DND-41 (cell line): ENCODE measurements at regions not wholly inside any gene's neighbourhood (a gene's known extent, or its start where the extent isn't known, plus 50 kb on each side); places are given as distances from the start of the nearest gene placed in this dataset.

ENCODE experiments used
- ATAC-seq: fragments of 200-7000 bp; cut with Tn5 transposase; 3 replicates; pipeline ENCODE4 v1.9.1; 2021; ENCODE audit warnings: low read depth; ENCODE audit not compliant: insufficient read depth
- DNase-seq: peaks from one replicate; pipeline ENCODE4 v3.0.0-alpha.2; 2020
- H2AFZ ChIP-seq: 2 replicates; pipeline ENCODE4 v1.6.0; 2012; ENCODE audit warnings: low read depth, low read length
- H3K27ac ChIP-seq: 2 replicates; pipeline ENCODE4 v1.5.1; 2012; ENCODE audit warnings: low read length, inconsistent platforms
- H3K27me3 ChIP-seq: fragments of 200-600 bp; sonication (generic); 2 replicates; pipeline ENCODE4 v1.6.0; 2012; ENCODE audit warnings: low read length, mild to moderate bottlenecking, inconsistent platforms; ENCODE audit not compliant: insufficient read depth, poor library complexity
- H3K36me3 ChIP-seq: 2 replicates; pipeline ENCODE4 v1.5.1; 2012; ENCODE audit warnings: low read length, inconsistent platforms; ENCODE audit not compliant: insufficient read depth
- H3K4me1 ChIP-seq: 2 replicates; pipeline ENCODE4 v1.5.1; 2012; ENCODE audit warnings: mild to moderate bottlenecking, low read length; ENCODE audit not compliant: insufficient read depth
- H3K4me2 ChIP-seq: 2 replicates; pipeline ENCODE4 v1.6.0; 2012; ENCODE audit warnings: mild to moderate bottlenecking, moderate library complexity, low read length, inconsistent platforms; ENCODE audit not compliant: insufficient read depth
- H3K4me3 ChIP-seq, 2 experiments: fragments of 200-600 bp in 1 of 2; shearing (Covaris generic) in 1 of 2; 2 replicates each; pipeline ENCODE4 v1.5.1; 2012 to 2016; ENCODE audit warnings: inconsistent platforms in 2 of 2, low read length in 2 of 2, mild to moderate bottlenecking in 2 of 2, low read depth in 1 of 2, moderate library complexity in 1 of 2
- H3K79me2 ChIP-seq: 2 replicates; pipeline ENCODE4 v1.6.0; 2012; ENCODE audit warnings: low read length, inconsistent platforms; ENCODE audit not compliant: insufficient read depth
- H3K9ac ChIP-seq: 2 replicates; pipeline ENCODE4 v1.6.0; 2012; ENCODE audit warnings: low read depth, mild to moderate bottlenecking, inconsistent platforms, low read length, moderate library complexity
- H3K9me3 ChIP-seq: 2 replicates; pipeline ENCODE4 v1.5.1; 2012; ENCODE audit warnings: low read length, moderate library complexity, mild to moderate bottlenecking, inconsistent platforms; ENCODE audit not compliant: insufficient read depth, severe bottlenecking
- H4K20me1 ChIP-seq: 2 replicates; pipeline ENCODE4 v1.6.0; 2012; ENCODE audit warnings: low read length; ENCODE audit not compliant: insufficient read depth
- CTCF ChIP-seq: IDR thresholded peaks from 2 replicates; pipeline ENCODE4 v1.5.1; 2012; ENCODE audit warnings: borderline replicate concordance, low read length, moderate library complexity, mild to moderate bottlenecking; ENCODE audit not compliant: poor library complexity, severe bottlenecking; ENCODE audit errors: extremely low read depth
- EZH2 ChIP-seq: IDR thresholded peaks from 3 replicates; pipeline ENCODE4 v1.6.1; 2012; ENCODE audit warnings: borderline replicate concordance, low read depth, mild to moderate bottlenecking, moderate library complexity, low read length, inconsistent platforms; ENCODE audit not compliant: severe bottlenecking

- Histone ChIP-seq H3K9ac (no peak overlapping the region), H4K20me1 (no peaks in the 10 kb centered on the region), H3K36me3 (no peaks in the 10 kb centered on the region), H3K9me3 (peaks cover 8% of the 10 kb centered on the region), H3K4me2 (no peak overlapping the region), H3K79me2 (no peaks in the 10 kb centered on the region), H3K4me3 (no peak overlapping the region), H2AFZ (0 out of 2 replicates have a peak overlapping the region, but pooled peaks have one; percentile 12), H3K27me3 (no peaks in the 10 kb centered on the region), H3K4me1 (peaks cover 16% of the 10 kb centered on the region), H3K27ac (peak overlapping the region; percentile 34)
- DNase-seq (peak; percentile 80), ATAC-seq (peak; percentile 94)
- TF ChIP-seq CTCF (peak; percentile 80), EZH2 (no peak)
These were observed 195.2 kb upstream of the DPPA4 start for GRCh38 chr3:109532257-109533216.

- Histone ChIP-seq H4K20me1 (no peaks in the 10 kb centered on the region), H3K9ac (peak overlapping the region; percentile 27; the same call in 1 of the 2 replicates), H3K36me3 (no peaks in the 10 kb centered on the region), H3K9me3 (peaks cover 8% of the 10 kb centered on the region), H3K27me3 (no peaks in the 10 kb centered on the region), H3K4me1 (peaks cover 47% of the 10 kb centered on the region), H3K27ac (peak overlapping the region; percentile 69), H3K79me2 (no peaks in the 10 kb centered on the region), H2AFZ (peak overlapping the region; percentile 46; the same call in 1 of the 2 replicates), H3K4me2 (no peak overlapping the region), H3K4me3 (no peak overlapping the region)
- DNase-seq, result peak; percentile 24
- peak; percentile 71 for ATAC-seq
- TF ChIP-seq CTCF (no peak), EZH2 (no peak)
These were observed 208.4 kb upstream of the DPPA4 start for GRCh38 chr3:109545746-109546145.

- H3K79me2 ChIP-seq, result no peaks in the 10 kb centered on the region
- TF ChIP-seq EZH2 (no peak), CTCF (no peak)
- H4K20me1 ChIP-seq, result no peaks in the 10 kb centered on the region
- H3K9me3 ChIP-seq, result peaks cover 3% of the 10 kb centered on the region
- H2AFZ ChIP-seq, result no peak overlapping the region
- H3K36me3 ChIP-seq, result no peaks in the 10 kb centered on the region
- no peak for DNase-seq
- H3K4me1 ChIP-seq, result peaks cover 52% of the 10 kb centered on the region
- H3K4me3 ChIP-seq, result no peak overlapping the region
- no peak overlapping the region for H3K4me2 ChIP-seq
- no peaks in the 10 kb centered on the region for H3K27me3 ChIP-seq
- no peak overlapping the region for H3K9ac ChIP-seq
- H3K27ac ChIP-seq, result peak overlapping the region; percentile 23; the same call in 1 of the 2 replicates
- 0 out of 3 replicates have a peak, but pooled peaks have one; percentile 30 for ATAC-seq
These were observed 211.0 kb upstream of the DPPA4 start for GRCh38 chr3:109548192-109548938.
